GM12873 (cell line): ENCODE measurements at regions not wholly inside any gene's neighbourhood (a gene's known extent, or its start where the extent isn't known, plus 50 kb on each side); places are given as distances from the start of the nearest gene placed in this dataset.

ENCODE experiments used
- CTCF ChIP-seq: IDR thresholded peaks from 2 replicates; pipeline ENCODE4 v1.5.1; 2012; ENCODE audit warnings: low read depth, mild to moderate bottlenecking, moderate library complexity, low read length, control low read depth; ENCODE audit not compliant: insufficient read depth; ENCODE audit errors: missing control alignments

- TF ChIP-seq CTCF, result no peak
Observed at GRCh38 chr3:124447845-124448244, 282.4 kb upstream of the UMPS start.

- TF ChIP-seq CTCF, result no peak
Observed at GRCh38 chr3:124448954-124449353, 281.3 kb upstream of the UMPS start.

GRCh38 chr3:124450366-124450765 lies 279.9 kb upstream of the UMPS start:
- no peak for TF ChIP-seq CTCF

- no peak for TF ChIP-seq CTCF
Observed at GRCh38 chr3:124451630-124452317, 278.5 kb upstream of the UMPS start.

- no peak for TF ChIP-seq CTCF
Observed at GRCh38 chr3:124453189-124453588, 277.1 kb upstream of the UMPS start.

- no peak for TF ChIP-seq CTCF
Observed at GRCh38 chr3:124455891-124456290, 274.4 kb upstream of the UMPS start.

- no peak for TF ChIP-seq CTCF
Observed at GRCh38 chr3:124456506-124456905, 273.7 kb upstream of the UMPS start.

GRCh38 chr3:124459678-124460077 lies 270.6 kb upstream of the UMPS start:
- TF ChIP-seq CTCF, result no peak
